NK-92 treated with Interleukin-12 subunit alpha and Interleukin-12 subunit beta, amount 100 ng/mL, for 24 hours (cell line): ENCODE measurements at regions not wholly inside any gene's neighbourhood (a gene's known extent, or its start where the extent isn't known, plus 50 kb on each side); places are given as distances from the start of the nearest gene placed in this dataset.

Experiments
- DNase-seq: peaks from one replicate; lab custom pipeline; 2025; lab: John Stamatoyannopoulos, UW

- no peak for DNase-seq
Measured at GRCh38 chr12:124517260-124518050, 50.0 kb downstream of the NCOR2 start.

GRCh38 chr12:124516850-124517249 lies 50.6 kb downstream of the NCOR2 start:
- DNase-seq: no peak

- no peak for DNase-seq
Measured at GRCh38 chr12:124515981-124516380, 51.4 kb downstream of the NCOR2 start.

GRCh38 chr12:124514996-124515932 lies 52.1 kb downstream of the NCOR2 start:
- DNase-seq: no peak

GRCh38 chr12:124514145-124514995 lies 53.0 kb downstream of the NCOR2 start:
- DNase-seq: no peak

GRCh38 chr12:124513297-124513867 lies 54.0 kb downstream of the NCOR2 start:
- no peak for DNase-seq

GRCh38 chr12:124512667-124513296 lies 54.6 kb downstream of the NCOR2 start:
- no peak for DNase-seq

- DNase-seq: no peak
Measured at GRCh38 chr12:124511259-124511985, 56.0 kb downstream of the NCOR2 start.

- DNase-seq: no peak
Measured at GRCh38 chr12:124510301-124510970, 57.0 kb downstream of the NCOR2 start.

- DNase-seq: no peak
Measured at GRCh38 chr12:124509676-124510300, 57.6 kb downstream of the NCOR2 start.

- DNase-seq: no peak
Measured at GRCh38 chr12:124509300-124509675, 58.1 kb downstream of the NCOR2 start.

GRCh38 chr12:124508381-124509079 lies 58.9 kb downstream of the NCOR2 start:
- no peak for DNase-seq

GRCh38 chr12:124507188-124508109 lies 60.0 kb downstream of the NCOR2 start:
- DNase-seq: no peak

GRCh38 chr12:124506832-124507153 lies 60.6 kb downstream of the NCOR2 start:
- no peak for DNase-seq

GRCh38 chr12:124506145-124506831 lies 61.1 kb downstream of the NCOR2 start:
- no peak for DNase-seq

- DNase-seq: no peak
Measured at GRCh38 chr12:124505001-124505818, 62.2 kb downstream of the NCOR2 start.
